SK-N-SH (cell line): ENCODE measurements at regions not wholly inside any gene's neighbourhood (a gene's known extent, or its start where the extent isn't known, plus 50 kb on each side); places are given as distances from the start of the nearest gene placed in this dataset.

ENCODE experiments used
- CTCF ChIA-PET: fragments of 300-600, 350-600 bp; formaldehyde crosslinking; extraction: SDS; loops from one replicate; lab custom pipeline; 2021; lab: Yijun Ruan, JAX
- POLR2A ChIA-PET: fragments of 350-600 bp; sonication (Branson Sonifier 250); formaldehyde crosslinking; extraction: SDS; loops from one replicate; lab custom pipeline; 2020; ENCODE audit warnings: antibody characterized with exemption, inconsistent platforms; lab: Yijun Ruan, JAX
- DNase-seq: peaks from one replicate; pipeline ENCODE4 v3.0.0; 2012
- H2AFZ ChIP-seq: fragments of 200-600 bp; sonication (generic); 2 replicates; pipeline ENCODE4 v1.8.1; 2016; ENCODE audit warnings: antibody characterized with exemption, mild to moderate bottlenecking, low read depth
- H3F3A ChIP-seq: fragments of 200-600 bp; sonication (generic); replicated peaks from 2 replicates; pipeline ENCODE3; 2016; ENCODE audit warnings: antibody characterized with exemption, mild to moderate bottlenecking; ENCODE audit not compliant: insufficient read depth
- H3K27ac ChIP-seq, 2 experiments: fragments of 200-500 bp in 1 of 2; fragments of 200-600 bp in 1 of 2; sonication (Bioruptor generic) in 1 of 2; sonication (generic), shearing (Covaris generic) in 1 of 2; 2 replicates each; pipeline versions ENCODE4 v1.5.1 to v1.6.1; 2014 to 2016; ENCODE audit warnings: low read depth in 2 of 2, inconsistent platforms in 1 of 2, low read length in 1 of 2, mild to moderate bottlenecking in 1 of 2, mixed read lengths in 1 of 2
- H3K27me3 ChIP-seq: fragments of 200-600 bp; sonication (generic), shearing (Covaris generic); 2 replicates; pipeline ENCODE4 v1.6.1; 2016; ENCODE audit warnings: mixed run types; ENCODE audit not compliant: insufficient read depth
- H3K36me3 ChIP-seq, 2 experiments: fragments of 200-500 bp in 1 of 2; fragments of 200-600 bp in 1 of 2; sonication (Bioruptor generic) in 1 of 2; sonication (generic) in 1 of 2; replicated peaks in 1 of 2; 2 replicates each; pipeline versions ENCODE3 to v1.5.1; 2014 to 2016; ENCODE audit warnings: low read length in 1 of 2, mild to moderate bottlenecking in 1 of 2; ENCODE audit not compliant: insufficient read depth in 2 of 2, control insufficient read depth in 1 of 2
- H3K4me1 ChIP-seq, 2 experiments: fragments of 200-500 bp in 1 of 2; fragments of 200-600 bp in 1 of 2; sonication (Bioruptor generic) in 1 of 2; sonication (generic), shearing (Covaris generic) in 1 of 2; 2 replicates each; pipeline versions ENCODE4 v1.5.1 to v1.6.1; 2014 to 2016; ENCODE audit warnings: low read depth in 1 of 2, low read length in 1 of 2, mixed run types in 1 of 2; ENCODE audit not compliant: insufficient read depth in 2 of 2, control insufficient read depth in 1 of 2
- H3K4me2 ChIP-seq: fragments of 200-600 bp; sonication (generic), shearing (Covaris generic); 2 replicates; pipeline ENCODE4 v1.6.1; 2017; ENCODE audit warnings: mixed run types
- H3K4me3 ChIP-seq, 2 experiments: fragments of 200-500 bp in 1 of 2; fragments of 200-600 bp in 1 of 2; sonication (Bioruptor generic) in 1 of 2; sonication (generic), shearing (Covaris generic) in 1 of 2; 2 replicates each; pipeline versions ENCODE4 v1.5.1 to v1.8.1; 2014 to 2016; ENCODE audit warnings: low read depth in 2 of 2, inconsistent platforms in 1 of 2, low read length in 1 of 2, mild to moderate bottlenecking in 1 of 2, mixed read lengths in 1 of 2, moderate library complexity in 1 of 2
- H3K79me2 ChIP-seq: fragments of 200-600 bp; sonication (generic); 2 replicates; pipeline ENCODE4 v1.8.1; 2017; ENCODE audit warnings: mild to moderate bottlenecking; ENCODE audit not compliant: insufficient read depth
- H3K9ac ChIP-seq: fragments of 200-600 bp; sonication (generic); 2 replicates; pipeline ENCODE4 v1.6.1; 2017; ENCODE audit warnings: mixed run types
- H3K9me2 ChIP-seq: fragments of 200-600 bp; sonication (generic); 2 replicates; pipeline ENCODE4 v1.6.1; 2017; ENCODE audit warnings: mixed run types
- H3K9me3 ChIP-seq: fragments of 200-600 bp; sonication (generic); 2 replicates; pipeline ENCODE4 v1.6.1; 2017; ENCODE audit warnings: mixed run types, mild to moderate bottlenecking, moderate library complexity
- H4K20me1 ChIP-seq: fragments of 200-600 bp; sonication (generic); 2 replicates; pipeline ENCODE4 v1.6.1; 2017; ENCODE audit warnings: mild to moderate bottlenecking, mixed run types; ENCODE audit not compliant: insufficient read depth
- CHD2 ChIP-seq: fragments of 150-350 bp; IDR thresholded peaks from 2 replicates; pipeline ENCODE4 v1.6.1; 2018; ENCODE audit warnings: low read length; ENCODE audit not compliant: partially characterized antibody
- FOXJ3 ChIP-seq: sonication (generic); formaldehyde crosslinking; IDR thresholded peaks from 2 replicates; pipeline ENCODE4 v1.5.1; 2020; ENCODE audit warnings: mild to moderate bottlenecking, missing genetic modification reagents
- GATA2 ChIP-seq: sonication (generic); formaldehyde crosslinking; IDR thresholded peaks from 2 replicates; pipeline ENCODE4 v1.5.0; 2020; ENCODE audit warnings: mild to moderate bottlenecking, missing genetic modification reagents
- MXI1 ChIP-seq: IDR thresholded peaks from 2 replicates; pipeline ENCODE4 v1.6.1; 2012; ENCODE audit warnings: mild to moderate bottlenecking, low read depth, low read length, improper control_type of control experiment
- NFIC ChIP-seq: IDR thresholded peaks from 2 replicates; pipeline ENCODE4 v1.4.0; 2012; ENCODE audit warnings: borderline replicate concordance
- REST ChIP-seq: IDR thresholded peaks from 2 replicates; pipeline ENCODE4 v1.6.1; 2012; ENCODE audit warnings: mild to moderate bottlenecking, low read depth, low read length, moderate library complexity
- TAF1 ChIP-seq: IDR thresholded peaks from 2 replicates; pipeline ENCODE4 v1.6.1; 2012; ENCODE audit warnings: low read depth, mild to moderate bottlenecking, low read length, moderate library complexity, borderline replicate concordance
- TEAD4 ChIP-seq: IDR thresholded peaks from 2 replicates; pipeline ENCODE4 v1.4.0; 2012; ENCODE audit warnings: mild to moderate bottlenecking, borderline replicate concordance; ENCODE audit not compliant: insufficient read depth
- WGBS: methylation state at CpG from one replicate; pipeline ENCODE4 v1.1.6; 2017; ENCODE audit warnings: low lambda C conversion rate; 5-methylcytosine and 5-hydroxymethylcytosine counted together
- TF ChIP-seq, protein P1 (sequence below): IDR thresholded peaks from 2 replicates; pipeline ENCODE4 v1.4.0; 2012; ENCODE audit warnings: low read depth, borderline replicate concordance
- TF ChIP-seq, protein P2 (sequence below): fragments of 150-350 bp; IDR thresholded peaks from 2 replicates; pipeline ENCODE4 v1.6.1; 2017; ENCODE audit warnings: antibody characterized with exemption, low read length, low read depth, borderline replicate concordance

DNA sequence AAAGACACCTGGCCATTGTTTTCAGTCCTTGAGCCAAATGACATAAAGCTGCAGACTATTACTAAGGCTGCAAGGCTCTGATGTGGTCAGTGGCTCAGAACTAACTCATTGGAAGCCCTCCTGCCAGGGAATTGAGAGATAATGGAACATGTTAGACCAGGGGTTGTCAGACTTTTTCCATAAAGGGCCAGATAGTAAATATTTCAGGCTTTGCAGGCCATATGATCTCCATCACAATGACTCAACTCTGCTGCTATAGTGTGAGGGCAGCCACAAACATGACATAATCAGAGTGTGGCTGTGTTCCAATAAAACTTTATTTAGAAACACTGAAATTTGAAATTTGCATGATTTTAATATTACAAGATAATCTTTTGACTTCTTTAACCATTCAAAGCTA, 140.3 kb downstream of the TMEM30B start (continued):
- TF ChIP-seq TAF1 (no peak), TEAD4 (0 out of 2 replicates have a peak, but pooled peaks have one; percentile 21), REST (no peak)

DNA sequence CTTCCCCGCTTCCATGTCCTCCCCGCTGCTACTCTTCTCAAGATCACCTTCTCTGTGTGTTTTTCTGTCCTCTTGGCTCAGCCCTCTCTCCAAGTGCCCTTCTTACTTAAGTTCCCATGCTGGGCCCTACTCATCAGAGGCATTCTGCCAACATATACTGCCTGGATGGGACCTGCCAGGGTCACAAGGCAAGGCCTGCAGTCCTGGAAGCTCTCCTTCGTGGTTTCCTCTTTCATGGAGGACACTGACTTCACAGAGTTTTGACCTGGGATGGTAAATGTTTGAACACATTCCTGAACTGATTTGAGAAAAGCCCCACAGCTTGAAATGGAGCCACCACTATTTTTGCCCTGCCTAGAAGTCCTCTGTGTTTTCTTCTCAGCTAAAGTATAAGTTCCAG, 140.9 kb downstream of the TMEM30B start:
- 84% methylated on average over 3 of the region's 3 CpGs for WGBS
- Histone ChIP-seq H3F3A (peaks cover 13% of the 10 kb centered on the region), H3K27ac (peak overlapping the region in 1 of 2 experiments; percentile 22; a peak in 1 of 4 replicates), H3K27me3 (no peaks in the 10 kb centered on the region), H3K79me2 (no peaks in the 10 kb centered on the region), H3K9me2 (no peaks in the 10 kb centered on the region), H3K9me3 (no peaks in the 10 kb centered on the region), H3K4me2 (no peak overlapping the region), H2AFZ (no peak overlapping the region), H3K4me1 (peaks cover 6 to 8% of the 10 kb centered on the region in 2 experiments), H3K36me3 (no peaks in the 10 kb centered on the region), H3K4me3 (no peak overlapping the region), H4K20me1 (no peaks in the 10 kb centered on the region), H3K9ac (no peak overlapping the region)
- ChIA-PET POLR2A (no interaction called here), CTCF (no interaction called here)
- no peak for TF ChIP-seq GATA2 (CRISPR knock-in tag)
- no peak for TF ChIP-seq TAF1
- TF ChIP-seq, protein P1, sequence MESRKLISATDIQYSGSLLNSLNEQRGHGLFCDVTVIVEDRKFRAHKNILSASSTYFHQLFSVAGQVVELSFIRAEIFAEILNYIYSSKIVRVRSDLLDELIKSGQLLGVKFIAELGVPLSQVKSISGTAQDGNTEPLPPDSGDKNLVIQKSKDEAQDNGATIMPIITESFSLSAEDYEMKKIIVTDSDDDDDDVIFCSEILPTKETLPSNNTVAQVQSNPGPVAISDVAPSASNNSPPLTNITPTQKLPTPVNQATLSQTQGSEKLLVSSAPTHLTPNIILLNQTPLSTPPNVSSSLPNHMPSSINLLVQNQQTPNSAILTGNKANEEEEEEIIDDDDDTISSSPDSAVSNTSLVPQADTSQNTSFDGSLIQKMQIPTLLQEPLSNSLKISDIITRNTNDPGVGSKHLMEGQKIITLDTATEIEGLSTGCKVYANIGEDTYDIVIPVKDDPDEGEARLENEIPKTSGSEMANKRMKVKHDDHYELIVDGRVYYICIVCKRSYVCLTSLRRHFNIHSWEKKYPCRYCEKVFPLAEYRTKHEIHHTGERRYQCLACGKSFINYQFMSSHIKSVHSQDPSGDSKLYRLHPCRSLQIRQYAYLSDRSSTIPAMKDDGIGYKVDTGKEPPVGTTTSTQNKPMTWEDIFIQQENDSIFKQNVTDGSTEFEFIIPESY = no peak
- TF ChIP-seq CHD2 = no peak
- TF ChIP-seq FOXJ3 (CRISPR knock-in tag) = no peak
- TF ChIP-seq MXI1 = no peak
- no peak for TF ChIP-seq NFIC
- no peak for TF ChIP-seq REST
- TF ChIP-seq, protein P2, sequence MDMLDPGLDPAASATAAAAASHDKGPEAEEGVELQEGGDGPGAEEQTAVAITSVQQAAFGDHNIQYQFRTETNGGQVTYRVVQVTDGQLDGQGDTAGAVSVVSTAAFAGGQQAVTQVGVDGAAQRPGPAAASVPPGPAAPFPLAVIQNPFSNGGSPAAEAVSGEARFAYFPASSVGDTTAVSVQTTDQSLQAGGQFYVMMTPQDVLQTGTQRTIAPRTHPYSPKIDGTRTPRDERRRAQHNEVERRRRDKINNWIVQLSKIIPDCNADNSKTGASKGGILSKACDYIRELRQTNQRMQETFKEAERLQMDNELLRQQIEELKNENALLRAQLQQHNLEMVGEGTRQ = no peak
- DNase-seq = no peak
